OCI-LY7 (cell line): ENCODE measurements at regions not wholly inside any gene's neighbourhood (a gene's known extent, or its start where the extent isn't known, plus 50 kb on each side); places are given as distances from the start of the nearest gene placed in this dataset.

Source experiments
- CTCF ChIP-seq: fragments of 200-600 bp; sonication (generic); conservative IDR thresholded peaks from 2 replicates; pipeline ENCODE4 v1.5.1; 2014; ENCODE audit warnings: mild to moderate bottlenecking, antibody characterized with exemption, low read length, moderate library complexity, mixed read lengths
- EZH2phosphoT487 ChIP-seq: fragments of 200-600 bp; sonication (generic); IDR thresholded peaks from 2 replicates; pipeline ENCODE4 v1.6.1; 2018; ENCODE audit warnings: low read depth, borderline replicate concordance, mild to moderate bottlenecking, mixed run types, antibody characterized with exemption, low read length, moderate library complexity, mixed read lengths

DNA sequence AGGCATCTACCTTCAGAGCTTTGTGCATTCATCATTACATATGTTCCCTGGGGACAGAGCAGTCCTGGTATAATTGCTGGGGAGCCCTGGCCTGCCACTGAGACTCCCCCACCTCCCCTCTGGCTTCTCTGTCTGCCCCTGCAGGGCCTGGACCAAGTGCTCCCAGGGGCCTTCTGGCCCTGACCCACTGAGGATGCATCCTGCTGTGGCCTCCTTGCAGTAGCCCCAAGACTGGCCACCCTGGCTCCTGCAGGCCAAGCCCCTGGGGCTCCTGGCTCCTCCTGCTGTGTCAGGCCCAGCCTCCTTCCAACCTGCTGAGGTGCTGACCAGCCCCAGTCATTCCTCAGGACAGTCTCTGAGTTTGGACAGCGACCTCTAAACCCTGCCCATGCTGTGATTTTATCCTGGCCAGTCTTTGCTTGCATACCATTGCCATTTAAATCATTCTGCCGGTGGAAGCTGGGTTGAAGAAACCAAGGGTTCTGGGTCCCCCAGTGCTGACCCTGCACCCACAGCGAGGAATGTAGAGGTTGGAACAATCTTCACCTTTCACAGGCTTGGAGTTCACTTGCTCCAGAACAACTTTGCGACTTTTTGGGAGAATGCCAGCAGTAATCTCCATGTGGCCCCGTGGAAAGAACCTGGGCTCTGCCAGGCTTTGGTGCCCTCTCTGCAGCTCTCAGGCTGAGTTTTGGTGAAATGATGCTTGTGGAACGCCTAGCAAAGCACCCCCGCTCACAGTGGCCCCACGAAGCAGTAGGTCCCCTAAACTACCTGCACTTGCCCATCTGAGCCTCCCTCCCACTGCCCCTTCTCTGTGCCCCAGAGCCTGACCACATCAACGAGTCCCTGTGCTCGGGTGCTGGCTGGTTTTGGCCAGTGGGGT, 167.3 kb upstream of the GLI2 start:
- TF ChIP-seq CTCF, result no peak
- no peak for TF ChIP-seq EZH2phosphoT487
